ENCODE measurements at regions not wholly inside any gene's neighbourhood (a gene's known extent, or its start where the extent isn't known, plus 50 kb on each side); places are given as distances from the start of the nearest gene placed in this dataset.

DNA sequence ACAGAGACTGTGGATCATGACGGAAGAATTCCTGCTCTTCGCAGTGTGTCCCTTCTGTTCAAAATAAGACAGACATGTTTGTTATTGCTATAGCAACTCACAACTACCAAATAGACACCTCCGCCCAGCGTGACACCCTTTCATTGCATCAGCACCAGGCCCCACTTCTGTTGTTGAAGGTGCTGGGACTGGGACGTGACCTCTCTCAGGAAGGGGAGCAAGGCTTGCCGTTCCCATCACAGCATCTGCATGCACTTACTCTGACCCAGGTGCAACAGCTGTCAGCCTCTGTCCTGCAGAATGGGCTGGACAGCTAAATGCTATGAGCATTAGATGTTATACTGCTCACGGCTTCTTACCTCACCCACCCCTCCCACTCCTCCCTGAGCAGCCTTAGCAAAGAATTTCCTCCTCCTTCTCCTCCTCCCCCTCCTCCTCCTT lies 94.1 kb downstream of the DACT2 start:
- no peaks in the 10 kb centered on the region for H3K79me2 ChIP-seq (ENCODE audit: low read length)
- H3K4me2 ChIP-seq (ENCODE audit: low read depth, low read length) = no peak overlapping the region
- no peak overlapping the region for H2AFZ ChIP-seq (ENCODE audit: low read length)
- TF ChIP-seq EZH2 (optimal IDR thresholded peaks at IDR 0.05; ENCODE audit: low read depth, low read length) (no peak), EZH2phosphoT487 (IDR thresholded peaks at IDR 0.05; ENCODE audit: low read length) (no peak)
- TF ChIP-seq, protein P1, sequence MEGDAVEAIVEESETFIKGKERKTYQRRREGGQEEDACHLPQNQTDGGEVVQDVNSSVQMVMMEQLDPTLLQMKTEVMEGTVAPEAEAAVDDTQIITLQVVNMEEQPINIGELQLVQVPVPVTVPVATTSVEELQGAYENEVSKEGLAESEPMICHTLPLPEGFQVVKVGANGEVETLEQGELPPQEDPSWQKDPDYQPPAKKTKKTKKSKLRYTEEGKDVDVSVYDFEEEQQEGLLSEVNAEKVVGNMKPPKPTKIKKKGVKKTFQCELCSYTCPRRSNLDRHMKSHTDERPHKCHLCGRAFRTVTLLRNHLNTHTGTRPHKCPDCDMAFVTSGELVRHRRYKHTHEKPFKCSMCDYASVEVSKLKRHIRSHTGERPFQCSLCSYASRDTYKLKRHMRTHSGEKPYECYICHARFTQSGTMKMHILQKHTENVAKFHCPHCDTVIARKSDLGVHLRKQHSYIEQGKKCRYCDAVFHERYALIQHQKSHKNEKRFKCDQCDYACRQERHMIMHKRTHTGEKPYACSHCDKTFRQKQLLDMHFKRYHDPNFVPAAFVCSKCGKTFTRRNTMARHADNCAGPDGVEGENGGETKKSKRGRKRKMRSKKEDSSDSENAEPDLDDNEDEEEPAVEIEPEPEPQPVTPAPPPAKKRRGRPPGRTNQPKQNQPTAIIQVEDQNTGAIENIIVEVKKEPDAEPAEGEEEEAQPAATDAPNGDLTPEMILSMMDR (IDR thresholded peaks at IDR 0.05; ENCODE audit: low read length) = no peak
- H3F3A ChIP-seq (ENCODE audit: insufficient read depth, low read length) = no peaks in the 10 kb centered on the region
- peaks cover 9% of the 10 kb centered on the region; the same call in 1 of the 2 replicates for H3K27me3 ChIP-seq (replicated peaks; ENCODE audit: insufficient read depth, low read length)
- H3K4me1 ChIP-seq (ENCODE audit: low read length) = peaks cover 8% of the 10 kb centered on the region; the same call in 1 of the 2 replicates
- H3K27ac ChIP-seq (ENCODE audit: low read length) = no peak overlapping the region
- H3K4me3 ChIP-seq (ENCODE audit: low read length) = no peak overlapping the region
- H4K20me1 ChIP-seq (ENCODE audit: insufficient read depth, low read length) = no peaks in the 10 kb centered on the region
- no peak overlapping the region for H3K9ac ChIP-seq (ENCODE audit: low read length)
- no peaks in the 10 kb centered on the region for H3K9me2 ChIP-seq (replicated peaks; ENCODE audit: insufficient read depth, low read length)
- no peaks in the 10 kb centered on the region for H3K9me3 ChIP-seq (replicated peaks; ENCODE audit: insufficient read depth, low read length)
- no peak for DNase-seq
- H3K36me3 ChIP-seq (replicated peaks; ENCODE audit: insufficient read depth, low read length) = no peaks in the 10 kb centered on the region

DNA sequence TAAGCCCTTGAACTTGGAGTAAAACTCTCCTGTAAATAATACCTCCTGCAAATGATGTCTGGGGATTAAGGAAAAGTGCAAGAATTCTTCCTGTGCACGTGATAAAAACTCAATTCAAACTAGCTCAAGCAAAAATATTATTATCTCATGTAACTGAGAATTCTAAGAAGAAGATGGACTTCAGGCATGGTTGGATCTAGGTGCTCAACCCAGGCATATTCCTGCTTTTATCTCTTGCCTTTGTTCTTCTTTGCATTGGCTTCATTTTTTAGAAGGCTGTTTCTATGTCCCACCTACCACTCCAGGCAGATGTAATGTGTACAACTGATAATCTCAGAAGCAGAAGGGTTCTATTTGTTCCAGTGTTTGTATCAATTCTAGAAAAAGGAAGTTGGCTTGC lies 95.8 kb downstream of the DACT2 start:
- Histone ChIP-seq H4K20me1 (ENCODE audit: insufficient read depth, low read length) (no peaks in the 10 kb centered on the region), H3K9me2 (replicated peaks; ENCODE audit: insufficient read depth, low read length) (no peaks in the 10 kb centered on the region), H3K4me3 (ENCODE audit: low read length) (no peak overlapping the region), H3K79me2 (ENCODE audit: low read length) (no peaks in the 10 kb centered on the region), H3K36me3 (replicated peaks; ENCODE audit: insufficient read depth, low read length) (no peaks in the 10 kb centered on the region), H3K4me1 (ENCODE audit: low read length) (peaks cover 8% of the 10 kb centered on the region; the same call in 1 of the 2 replicates), H3K27me3 (replicated peaks; ENCODE audit: insufficient read depth, low read length) (peaks cover 16% of the 10 kb centered on the region; the same call in 1 of the 2 replicates), H3K27ac (ENCODE audit: low read length) (no peak overlapping the region), H3F3A (ENCODE audit: insufficient read depth, low read length) (no peaks in the 10 kb centered on the region), H3K9me3 (replicated peaks; ENCODE audit: insufficient read depth, low read length) (no peaks in the 10 kb centered on the region), H3K9ac (ENCODE audit: low read length) (no peak overlapping the region), H2AFZ (ENCODE audit: low read length) (no peak overlapping the region), H3K4me2 (ENCODE audit: low read depth, low read length) (no peak overlapping the region)
- no peak for DNase-seq
- no peak for TF ChIP-seq EZH2 (optimal IDR thresholded peaks at IDR 0.05; ENCODE audit: low read depth, low read length)
- no peak for TF ChIP-seq EZH2phosphoT487 (IDR thresholded peaks at IDR 0.05; ENCODE audit: low read length)
- TF ChIP-seq, protein P1 (IDR thresholded peaks at IDR 0.05; ENCODE audit: low read length) = no peak

DNA sequence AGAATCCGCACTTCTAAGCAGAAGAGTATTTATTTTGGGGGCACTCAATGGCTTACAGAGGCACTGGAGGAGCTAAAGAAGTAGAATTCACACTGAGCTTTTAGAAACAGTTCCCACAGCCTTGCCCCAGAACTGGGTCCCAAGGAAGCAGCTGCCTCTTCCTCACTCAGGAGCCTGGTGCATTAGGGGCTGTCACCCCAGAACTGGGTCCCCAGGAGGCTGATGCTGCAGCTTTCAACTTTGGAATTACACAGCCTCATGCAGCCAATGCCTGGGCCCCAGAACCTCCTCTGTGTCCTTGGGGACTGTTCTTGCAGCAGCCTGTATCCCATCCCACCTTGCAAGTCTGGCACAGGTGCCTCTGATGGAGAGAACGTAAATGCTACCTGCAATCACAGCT lies 96.4 kb downstream of the DACT2 start:
- peaks cover 8% of the 10 kb centered on the region; the same call in 1 of the 2 replicates for H3K4me1 ChIP-seq (ENCODE audit: low read length)
- H3K4me3 ChIP-seq (ENCODE audit: low read length) = no peak overlapping the region
- H3F3A ChIP-seq (ENCODE audit: insufficient read depth, low read length) = peaks cover 1% of the 10 kb centered on the region; the same call in 1 of the 2 replicates
- no peaks in the 10 kb centered on the region for H3K79me2 ChIP-seq (ENCODE audit: low read length)
- H3K9ac ChIP-seq (ENCODE audit: low read length) = no peak overlapping the region
- H3K9me2 ChIP-seq (replicated peaks; ENCODE audit: insufficient read depth, low read length) = no peaks in the 10 kb centered on the region
- DNase-seq = no peak
- H3K27ac ChIP-seq (ENCODE audit: low read length) = no peak overlapping the region
- H4K20me1 ChIP-seq (ENCODE audit: insufficient read depth, low read length) = no peaks in the 10 kb centered on the region
- no peak overlapping the region for H2AFZ ChIP-seq (ENCODE audit: low read length)
- TF ChIP-seq, protein P1 (IDR thresholded peaks at IDR 0.05; ENCODE audit: low read length) = no peak
- TF ChIP-seq EZH2phosphoT487 (IDR thresholded peaks at IDR 0.05; ENCODE audit: low read length) = no peak
- TF ChIP-seq EZH2 (optimal IDR thresholded peaks at IDR 0.05; ENCODE audit: low read depth, low read length) = no peak
- no peaks in the 10 kb centered on the region for H3K36me3 ChIP-seq (replicated peaks; ENCODE audit: insufficient read depth, low read length)
- no peak overlapping the region for H3K4me2 ChIP-seq (ENCODE audit: low read depth, low read length)
- H3K27me3 ChIP-seq (replicated peaks; ENCODE audit: insufficient read depth, low read length) = peaks cover 10% of the 10 kb centered on the region; the same call in 1 of the 2 replicates
- H3K9me3 ChIP-seq (replicated peaks; ENCODE audit: insufficient read depth, low read length) = no peaks in the 10 kb centered on the region
